ENCODE measurements at regions not wholly inside any gene's neighbourhood (a gene's known extent, or its start where the extent isn't known, plus 50 kb on each side); places are given as distances from the start of the nearest gene placed in this dataset.

DNA sequence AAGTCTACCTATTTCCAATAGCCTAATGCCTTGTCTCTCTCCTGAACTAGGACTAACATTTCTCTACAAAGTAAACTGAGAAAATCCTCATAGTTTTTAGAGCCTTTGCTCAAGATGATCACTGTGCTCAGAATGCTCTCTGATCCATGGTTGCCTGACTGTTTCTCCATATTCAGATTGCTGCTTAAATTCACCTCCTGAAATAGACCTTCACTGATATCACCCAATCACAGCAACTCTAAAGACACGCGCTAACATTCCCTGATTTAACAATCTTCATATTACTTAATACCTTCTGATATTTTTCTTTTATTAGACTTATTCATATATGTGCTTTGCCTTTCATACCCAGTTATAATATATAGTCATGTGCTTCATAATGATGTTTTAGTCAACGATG, 148.9 kb upstream of the SP4 start:
- TF ChIP-seq, protein P1, sequence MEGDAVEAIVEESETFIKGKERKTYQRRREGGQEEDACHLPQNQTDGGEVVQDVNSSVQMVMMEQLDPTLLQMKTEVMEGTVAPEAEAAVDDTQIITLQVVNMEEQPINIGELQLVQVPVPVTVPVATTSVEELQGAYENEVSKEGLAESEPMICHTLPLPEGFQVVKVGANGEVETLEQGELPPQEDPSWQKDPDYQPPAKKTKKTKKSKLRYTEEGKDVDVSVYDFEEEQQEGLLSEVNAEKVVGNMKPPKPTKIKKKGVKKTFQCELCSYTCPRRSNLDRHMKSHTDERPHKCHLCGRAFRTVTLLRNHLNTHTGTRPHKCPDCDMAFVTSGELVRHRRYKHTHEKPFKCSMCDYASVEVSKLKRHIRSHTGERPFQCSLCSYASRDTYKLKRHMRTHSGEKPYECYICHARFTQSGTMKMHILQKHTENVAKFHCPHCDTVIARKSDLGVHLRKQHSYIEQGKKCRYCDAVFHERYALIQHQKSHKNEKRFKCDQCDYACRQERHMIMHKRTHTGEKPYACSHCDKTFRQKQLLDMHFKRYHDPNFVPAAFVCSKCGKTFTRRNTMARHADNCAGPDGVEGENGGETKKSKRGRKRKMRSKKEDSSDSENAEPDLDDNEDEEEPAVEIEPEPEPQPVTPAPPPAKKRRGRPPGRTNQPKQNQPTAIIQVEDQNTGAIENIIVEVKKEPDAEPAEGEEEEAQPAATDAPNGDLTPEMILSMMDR (conservative IDR thresholded peaks at IDR 0.05; ENCODE audit: low read length), result no peak
- TF ChIP-seq EZH2phosphoT487 (IDR thresholded peaks at IDR 0.05; ENCODE audit: borderline replicate concordance, low read depth, low read length), result no peak

Measured in OCI-LY7 (cell line).